Endothelial cell of umbilical vein (primary cell): ENCODE measurements at regions not wholly inside any gene's neighbourhood (a gene's known extent, or its start where the extent isn't known, plus 50 kb on each side); places are given as distances from the start of the nearest gene placed in this dataset.
"Not testable (repeated sequence)": the region's sequence is repeated elsewhere in the genome, so short reads cannot be mapped to it uniquely, and the experiment has no call there.

Source experiments
- BruUV-seq: library from RNA; stranded (reverse); fragments of 400-500 nt; replicated peaks from 2 replicates; lab custom pipeline; 2021; lab: Mats Ljungman, UMichigan
- CTCF ChIA-PET: fragments of 300-600, 350-600 bp; sonication (Branson Sonifier 250); formaldehyde crosslinking; loops from one replicate; lab custom pipeline; 2021; ENCODE audit warnings: antibody characterized with exemption, inconsistent platforms; lab: Charles Lee
- POLR2A ChIA-PET: fragments of 300-600, 350-600 bp; sonication (Branson Sonifier 250); formaldehyde crosslinking; loops from one replicate; lab custom pipeline; 2021; ENCODE audit warnings: antibody characterized with exemption, inconsistent platforms; lab: Charles Lee
- DNase-seq: peaks from one replicate; pipeline ENCODE4 v3.0.0-alpha.2; 2011; ENCODE audit warnings: low read depth, low spot score
- FAIRE-seq: peaks from 2 replicates; lab custom pipeline; 2011; peaks lifted over from hg19 to GRCh38; lab: Jason Lieb, UNC
- H2AFZ ChIP-seq: 2 replicates; pipeline ENCODE4 v1.6.0; 2012; ENCODE audit warnings: low read depth, low read length, control low read depth, inconsistent platforms
- H3K27ac ChIP-seq: 2 replicates; pipeline ENCODE4 v1.5.1; 2011; ENCODE audit warnings: low read depth, mild to moderate bottlenecking, control low read depth, low read length, moderate library complexity; ENCODE audit not compliant: insufficient read depth
- H3K27me3 ChIP-seq, 2 experiments: 2 replicates each; pipeline versions ENCODE4 v1.6.0 to v1.6.1; 2011; ENCODE audit warnings: low read length in 2 of 2, mixed read lengths in 1 of 2; ENCODE audit not compliant: control insufficient read depth in 2 of 2, insufficient read depth in 2 of 2
- H3K36me3 ChIP-seq, 2 experiments: 2 replicates in 1 of 2; 3 replicates in 1 of 2; pipeline ENCODE4 v1.5.1; 2011; ENCODE audit warnings: low read length in 2 of 2, mild to moderate bottlenecking in 1 of 2, moderate library complexity in 1 of 2; ENCODE audit not compliant: control insufficient read depth in 2 of 2, insufficient read depth in 2 of 2; ENCODE audit errors: extremely low read depth in 1 of 2
- H3K4me1 ChIP-seq: 3 replicates; pipeline ENCODE4 v1.5.1; 2011; ENCODE audit warnings: mild to moderate bottlenecking, low read length; ENCODE audit not compliant: control insufficient read depth, insufficient read depth; ENCODE audit errors: extremely low read depth
- H3K4me2 ChIP-seq: 2 replicates; pipeline ENCODE4 v1.6.1; 2011; ENCODE audit warnings: low read length, control low read depth, mixed read lengths; ENCODE audit not compliant: insufficient read depth
- H3K4me3 ChIP-seq, 3 experiments: fragments of 200-600 bp in 1 of 3; sonication (generic), shearing (Covaris generic) in 1 of 3; replicated peaks in 1 of 3; 2 replicates each; pipeline ENCODE4 v1.5.1; 2011 to 2016; ENCODE audit warnings: control low read depth in 3 of 3, low read length in 3 of 3, mild to moderate bottlenecking in 2 of 3, inconsistent platforms in 1 of 3, low read depth in 1 of 3, moderate library complexity in 1 of 3; ENCODE audit not compliant: insufficient read depth in 1 of 3
- H3K79me2 ChIP-seq: 2 replicates; pipeline ENCODE4 v1.6.0; 2012; ENCODE audit warnings: low read length, inconsistent platforms; ENCODE audit not compliant: control insufficient read depth, insufficient read depth
- H3K9ac ChIP-seq: replicated peaks from 2 replicates; pipeline ENCODE3; 2011; ENCODE audit warnings: low read length, control low read depth; ENCODE audit not compliant: insufficient read depth; ENCODE audit errors: extremely low read depth
- H3K9me1 ChIP-seq: replicated peaks from 3 replicates; pipeline ENCODE4 v1.6.0; 2011; ENCODE audit warnings: mild to moderate bottlenecking, low read length; ENCODE audit not compliant: control insufficient read depth, insufficient read depth; ENCODE audit errors: extremely low read depth
- H3K9me3 ChIP-seq: replicated peaks from 2 replicates; pipeline ENCODE4 v1.5.1; 2012; ENCODE audit warnings: low read length, inconsistent platforms; ENCODE audit not compliant: control insufficient read depth, insufficient read depth
- H4K20me1 ChIP-seq: replicated peaks from 2 replicates; pipeline ENCODE3; 2011; ENCODE audit warnings: mild to moderate bottlenecking, low read length; ENCODE audit not compliant: control insufficient read depth, insufficient read depth; ENCODE audit errors: extremely low read depth
- EZH2 ChIP-seq: IDR thresholded peaks from 2 replicates; pipeline ENCODE4 v1.6.1; 2012; ENCODE audit warnings: borderline replicate concordance, low read depth, mild to moderate bottlenecking, moderate library complexity, low read length, inconsistent platforms; ENCODE audit not compliant: severe bottlenecking
- FOS ChIP-seq: IDR thresholded peaks from 2 replicates; pipeline ENCODE4 v1.6.1; 2011; ENCODE audit warnings: mild to moderate bottlenecking, low read length, moderate library complexity, borderline replicate concordance; ENCODE audit not compliant: insufficient read depth
- GATA2 ChIP-seq: IDR thresholded peaks from 2 replicates; pipeline ENCODE4 v1.7.0; 2011; ENCODE audit warnings: low read depth, mild to moderate bottlenecking, moderate library complexity, mixed read lengths, low read length; ENCODE audit not compliant: insufficient read length, insufficient read depth
- JUN ChIP-seq: IDR thresholded peaks from 2 replicates; pipeline ENCODE4 v1.6.1; 2011; ENCODE audit warnings: borderline replicate concordance, low read depth; ENCODE audit not compliant: insufficient read length, insufficient read depth
- MYC ChIP-seq: IDR thresholded peaks from one replicate; pipeline ENCODE4 v1.6.1; 2011; ENCODE audit warnings: mild to moderate bottlenecking, low read depth, low read length
- POLR2A ChIP-seq: IDR thresholded peaks from 2 replicates; pipeline ENCODE4 v1.6.1; 2012; ENCODE audit warnings: low read depth, mild to moderate bottlenecking, control low read depth, low read length
- POLR2AphosphoS5 ChIP-seq: IDR thresholded peaks from 2 replicates; pipeline ENCODE4 v1.6.1; 2012; ENCODE audit warnings: low read depth, mild to moderate bottlenecking, control low read depth, low read length, moderate library complexity; ENCODE audit not compliant: insufficient read depth
- dilution Hi-C: fragments of 300-500 bp; cut with MboI; formaldehyde crosslinking; loops from one replicate; pipeline ENCODE4 v1.15.0; 2019; ENCODE audit warnings: low sequenced_read_pairs; ENCODE audit not compliant: extremely low pct_ligation_motif_present
- intact Hi-C: fragments of 100-400 bp; cut with micrococcal nuclease; formaldehyde crosslinking; loops from one replicate; pipeline ENCODE4 v1.10.0; 2022
- TF ChIP-seq, protein P1 (sequence below), 2 donors: IDR thresholded peaks; 1 replicate in 1 of 2; 2 replicates in 1 of 2; pipeline ENCODE4 v1.5.1; 2011; ENCODE audit warnings: low read length in 2 of 2, mild to moderate bottlenecking in 2 of 2, moderate library complexity in 2 of 2, control low read depth in 1 of 2, inconsistent platforms in 1 of 2, low read depth in 1 of 2; ENCODE audit not compliant: insufficient read depth in 1 of 2; ENCODE audit errors: extremely low read depth in 1 of 2
- TF ChIP-seq, protein P2 (sequence below): IDR thresholded peaks from 2 replicates; pipeline ENCODE4 v1.6.1; 2011; ENCODE audit not compliant: insufficient read depth, insufficient read length

DNA sequence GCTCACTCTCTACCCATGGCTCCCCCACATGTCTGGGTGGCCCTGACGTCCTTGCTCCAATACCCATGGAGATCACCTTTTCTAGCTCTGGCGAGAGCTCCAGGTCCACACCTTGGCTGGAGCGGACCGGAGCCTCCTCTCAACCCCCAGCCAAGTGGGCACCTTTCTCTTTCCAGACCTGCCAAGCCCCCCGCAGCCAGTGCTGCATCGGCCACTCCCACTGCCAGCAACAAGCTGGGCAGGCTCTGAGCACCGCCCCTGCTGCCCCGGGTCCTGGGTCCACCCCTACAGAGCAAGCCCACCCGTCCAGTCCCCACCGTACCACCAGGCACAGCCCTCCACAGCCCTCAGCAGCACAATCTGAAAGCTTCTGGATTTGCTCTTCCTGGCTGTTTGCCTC lies 98.2 kb upstream of the C14orf180 start:
- Histone ChIP-seq H4K20me1 (no peaks in the 10 kb centered on the region), H3K4me3 (no peak overlapping the region), H2AFZ (no peak overlapping the region), H3K27me3 (peaks cover 0 to 3% of the 10 kb centered on the region in 2 experiments), H3K36me3 (no peaks in the 10 kb centered on the region), H3K9me3 (no peaks in the 10 kb centered on the region), H3K9me1 (no peaks in the 10 kb centered on the region), H3K79me2 (no peaks in the 10 kb centered on the region), H3K27ac (no peak overlapping the region), H3K9ac (no peak overlapping the region), H3K4me2 (no peak overlapping the region), H3K4me1 (no peaks in the 10 kb centered on the region)
- FAIRE-seq, result no peak
- ChIA-PET CTCF (no interaction called here), POLR2A (no interaction called here)
- intact Hi-C loops, result no loop called here
- BruUV-seq, result no TSS peak
- no peak for DNase-seq
- TF ChIP-seq GATA2 (no peak), POLR2A (no peak), FOS (no peak), MYC (no peak), EZH2 (no peak), POLR2AphosphoS5 (no peak), JUN (no peak)
- TF ChIP-seq, protein P1, sequence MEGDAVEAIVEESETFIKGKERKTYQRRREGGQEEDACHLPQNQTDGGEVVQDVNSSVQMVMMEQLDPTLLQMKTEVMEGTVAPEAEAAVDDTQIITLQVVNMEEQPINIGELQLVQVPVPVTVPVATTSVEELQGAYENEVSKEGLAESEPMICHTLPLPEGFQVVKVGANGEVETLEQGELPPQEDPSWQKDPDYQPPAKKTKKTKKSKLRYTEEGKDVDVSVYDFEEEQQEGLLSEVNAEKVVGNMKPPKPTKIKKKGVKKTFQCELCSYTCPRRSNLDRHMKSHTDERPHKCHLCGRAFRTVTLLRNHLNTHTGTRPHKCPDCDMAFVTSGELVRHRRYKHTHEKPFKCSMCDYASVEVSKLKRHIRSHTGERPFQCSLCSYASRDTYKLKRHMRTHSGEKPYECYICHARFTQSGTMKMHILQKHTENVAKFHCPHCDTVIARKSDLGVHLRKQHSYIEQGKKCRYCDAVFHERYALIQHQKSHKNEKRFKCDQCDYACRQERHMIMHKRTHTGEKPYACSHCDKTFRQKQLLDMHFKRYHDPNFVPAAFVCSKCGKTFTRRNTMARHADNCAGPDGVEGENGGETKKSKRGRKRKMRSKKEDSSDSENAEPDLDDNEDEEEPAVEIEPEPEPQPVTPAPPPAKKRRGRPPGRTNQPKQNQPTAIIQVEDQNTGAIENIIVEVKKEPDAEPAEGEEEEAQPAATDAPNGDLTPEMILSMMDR (IDR thresholded peaks at IDR 0.05; ENCODE audit: extremely low read depth in 1 of 2, insufficient read depth in 1 of 2, low read depth in 1 of 2, low read length in 2 of 2), result no peak
- TF ChIP-seq, protein P2, sequence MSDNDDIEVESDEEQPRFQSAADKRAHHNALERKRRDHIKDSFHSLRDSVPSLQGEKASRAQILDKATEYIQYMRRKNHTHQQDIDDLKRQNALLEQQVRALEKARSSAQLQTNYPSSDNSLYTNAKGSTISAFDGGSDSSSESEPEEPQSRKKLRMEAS, result no peak
- dilution Hi-C loops, result no loop called here

DNA sequence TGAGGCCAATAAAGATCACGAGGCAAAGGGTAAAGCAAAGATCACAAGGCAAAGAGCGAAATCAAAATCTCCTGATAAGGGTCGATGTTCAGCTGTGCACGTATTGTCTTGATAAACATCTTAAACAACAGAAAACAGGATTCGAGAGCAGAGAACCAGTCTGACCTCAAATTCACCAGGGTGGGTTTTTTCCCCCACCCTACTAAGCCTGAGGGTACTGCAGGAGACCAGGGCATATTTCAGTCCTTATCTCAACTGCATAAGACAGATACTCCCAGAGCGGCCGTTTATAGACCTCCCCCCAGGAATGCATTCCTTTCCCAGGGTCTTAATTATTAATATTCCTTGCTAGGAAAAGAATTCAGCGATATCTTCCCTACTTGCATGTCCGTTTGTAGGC lies 97.5 kb upstream of the C14orf180 start:
- intact Hi-C loops, H3K79me2 ChIP-seq, H4K20me1 ChIP-seq, H3K4me3 ChIP-seq, DNase-seq, H3K27me3 ChIP-seq, CTCF ChIA-PET, FAIRE-seq, H3K36me3 ChIP-seq, H3K9me1 ChIP-seq, POLR2A ChIA-PET, dilution Hi-C loops, H3K9ac ChIP-seq, BruUV-seq, H3K4me1 ChIP-seq, H2AFZ ChIP-seq, H3K9me3 ChIP-seq, H3K4me2 ChIP-seq, H3K27ac ChIP-seq: not testable (repeated sequence)
